Stomach (tissue), 4 donors: ENCODE measurements at regions not wholly inside any gene's neighbourhood (a gene's known extent, or its start where the extent isn't known, plus 50 kb on each side); places are given as distances from the start of the nearest gene placed in this dataset.

Source experiments
- EP300 ChIP-seq: sonication (generic); formaldehyde crosslinking; IDR thresholded peaks from one replicate; pipeline ENCODE4 v1.6.1; 2017; ENCODE audit warnings: antibody characterized with exemption
- POLR2A ChIP-seq, 4 donors: fragments of 450-650 bp; IDR thresholded peaks; one replicate each; pipeline ENCODE4 v1.6.1; 2016; ENCODE audit warnings: antibody characterized with exemption in 4 of 4, control low read depth in 2 of 4, mild to moderate bottlenecking in 1 of 4, moderate library complexity in 1 of 4
- TF ChIP-seq, protein P1 (sequence below), 7 experiments: fragments of 450-650 bp in 4 of 7; fragments of 200-600 bp in 3 of 7; sonication (generic) in 3 of 7; IDR thresholded peaks; one replicate each; pipeline ENCODE4 v1.5.1; 2016 to 2019; ENCODE audit warnings: antibody characterized with exemption in 7 of 7, control low read depth in 2 of 7, mild to moderate bottlenecking in 1 of 7

DNA sequence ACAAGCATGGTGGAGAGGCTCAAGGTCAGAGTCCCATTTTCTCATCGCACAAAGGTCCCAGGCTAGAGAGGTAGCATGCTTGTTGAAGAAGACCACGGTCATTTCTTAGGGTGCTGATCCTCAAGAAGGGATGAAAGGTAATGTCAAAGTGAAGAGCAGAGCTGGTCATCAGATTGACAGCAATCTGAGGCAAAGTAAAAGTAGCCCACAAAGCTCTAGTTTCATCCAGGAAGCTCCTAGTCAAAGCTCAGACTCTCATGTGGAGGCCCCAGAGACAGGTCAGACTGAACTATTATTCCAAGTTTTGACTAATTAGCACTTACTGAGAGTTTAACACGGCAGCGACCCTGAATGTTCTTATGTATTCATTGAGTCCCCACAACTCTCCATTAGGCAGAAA, 270.6 kb downstream of the RPS29 start:
- TF ChIP-seq, protein P1, sequence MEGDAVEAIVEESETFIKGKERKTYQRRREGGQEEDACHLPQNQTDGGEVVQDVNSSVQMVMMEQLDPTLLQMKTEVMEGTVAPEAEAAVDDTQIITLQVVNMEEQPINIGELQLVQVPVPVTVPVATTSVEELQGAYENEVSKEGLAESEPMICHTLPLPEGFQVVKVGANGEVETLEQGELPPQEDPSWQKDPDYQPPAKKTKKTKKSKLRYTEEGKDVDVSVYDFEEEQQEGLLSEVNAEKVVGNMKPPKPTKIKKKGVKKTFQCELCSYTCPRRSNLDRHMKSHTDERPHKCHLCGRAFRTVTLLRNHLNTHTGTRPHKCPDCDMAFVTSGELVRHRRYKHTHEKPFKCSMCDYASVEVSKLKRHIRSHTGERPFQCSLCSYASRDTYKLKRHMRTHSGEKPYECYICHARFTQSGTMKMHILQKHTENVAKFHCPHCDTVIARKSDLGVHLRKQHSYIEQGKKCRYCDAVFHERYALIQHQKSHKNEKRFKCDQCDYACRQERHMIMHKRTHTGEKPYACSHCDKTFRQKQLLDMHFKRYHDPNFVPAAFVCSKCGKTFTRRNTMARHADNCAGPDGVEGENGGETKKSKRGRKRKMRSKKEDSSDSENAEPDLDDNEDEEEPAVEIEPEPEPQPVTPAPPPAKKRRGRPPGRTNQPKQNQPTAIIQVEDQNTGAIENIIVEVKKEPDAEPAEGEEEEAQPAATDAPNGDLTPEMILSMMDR (IDR thresholded peaks at IDR 0.05): no peak
- TF ChIP-seq EP300 (no peak), POLR2A (IDR thresholded peaks at IDR 0.05) (no peak)
